ENCODE measurements at regions not wholly inside any gene's neighbourhood (a gene's known extent, or its start where the extent isn't known, plus 50 kb on each side); places are given as distances from the start of the nearest gene placed in this dataset.

GRCh38 chr12:107525719-107526554 is 159.7 kb upstream of the PWP1 start:
- Histone ChIP-seq H4K20me1 (replicated peaks in 1 of 2; ENCODE audit: control insufficient read depth in 1 of 2, insufficient read depth in 2 of 2, low read length in 2 of 2) (peaks cover 0 to 7% of the 10 kb centered on the region in 2 experiments), H3K4me2 (ENCODE audit: insufficient read depth in 1 of 2, low read depth in 2 of 2, low read length in 2 of 2) (no peak overlapping the region), H4K8ac (ENCODE audit: extremely low read depth, insufficient read depth, low read length) (no peak overlapping the region), H3K36me3 (ENCODE audit: control insufficient read depth in 2 of 4, insufficient read depth in 4 of 4, low read length in 3 of 4) (no peaks in the 10 kb centered on the region; a peak in 1 of 8 replicates), H3K27me3 (replicated peaks in 1 of 4; ENCODE audit: control insufficient read depth in 3 of 4, extremely low read depth in 1 of 4, insufficient read depth in 3 of 4, low read length in 3 of 4) (no peaks in the 10 kb centered on the region), H2BK12ac (ENCODE audit: low read depth, low read length) (no peak overlapping the region), H3K14ac (ENCODE audit: insufficient read length) (no peak overlapping the region), H2AK5ac (ENCODE audit: low read depth, low read length) (no peak overlapping the region), H3K23me2 (ENCODE audit: low read depth, low read length) (peaks cover 7% of the 10 kb centered on the region; the same call in 1 of the 2 replicates), H2BK15ac (ENCODE audit: low read length) (no peak overlapping the region), H2AFZ (ENCODE audit: low read length) (no peak overlapping the region), H4K5ac (ENCODE audit: insufficient read length, low read depth, low read length) (no peak overlapping the region), H3K18ac (ENCODE audit: extremely low read depth, low read length) (no peak overlapping the region), H4K91ac (replicated peaks; ENCODE audit: insufficient read length, low read length) (no peak overlapping the region), H2BK120ac (replicated peaks; ENCODE audit: low read depth, low read length) (no peak overlapping the region), H3K4ac (replicated peaks; ENCODE audit: insufficient read length, low read depth, low read length) (no peak overlapping the region), H3K4me1 (replicated peaks in 1 of 4; ENCODE audit: control insufficient read depth in 3 of 4, insufficient read depth in 4 of 4, low read length in 3 of 4) (no peaks in the 10 kb centered on the region), H3K23ac (ENCODE audit: insufficient read length) (no peak overlapping the region), H3K27ac (ENCODE audit: low read depth, low read length) (no peak overlapping the region), H3K4me3 (ENCODE audit: extremely low read depth in 1 of 4, insufficient read depth in 2 of 4, low read depth in 3 of 4, low read length in 4 of 4) (no peak overlapping the region), H3K79me2 (ENCODE audit: control insufficient read depth in 1 of 2, insufficient read depth in 2 of 2, low read length in 2 of 2) (no peaks in the 10 kb centered on the region; a peak in 1 of 4 replicates), H3K9me3 (ENCODE audit: insufficient read depth in 2 of 2, low read depth in 1 of 2, low read length in 1 of 2) (peaks cover 0 to 6% of the 10 kb centered on the region in 2 experiments; a peak in 2 of 4 replicates), H2BK5ac (ENCODE audit: low read depth, low read length) (no peak overlapping the region), H2BK20ac (ENCODE audit: low read length) (no peak overlapping the region), H3K9ac (replicated peaks in 1 of 4; ENCODE audit: extremely low read depth in 1 of 4, low read depth in 3 of 4, low read length in 3 of 4) (no peak overlapping the region), H3K79me1 (ENCODE audit: low read depth, low read length) (no peaks in the 10 kb centered on the region; the same call in 1 of the 2 replicates), H3K56ac (replicated peaks; ENCODE audit: insufficient read length, low read depth, low read length) (no peak overlapping the region)
- WGBS, 2 experiments (ENCODE audit: extremely low coverage in 1 of 2, insufficient coverage in 1 of 2, insufficient read length in 1 of 2, insufficient replicate concordance in 2 of 2, low coverage in 1 of 2, low lambda C conversion rate in 2 of 2, missing lambda C conversion rate in 1 of 2): 96% methylated on average over 8 of the region's 8 CpGs; no CpG with 5 or more reads in 1 of the 2 experiments
- CTCF ChIA-PET (ENCODE audit: partially characterized antibody): interaction anchor here (0.9 to 2.2 kb wide), 10 partner anchors 33 to 400 kb away, joined by 3 to 9 read pairs (median 4); no protein-coding TSS in a partner anchor
- POLR2A ChIA-PET (ENCODE audit: partially characterized antibody): no interaction called here
- FAIRE-seq: no peak
- no peak for TF ChIP-seq SP2 (IDR thresholded peaks at IDR 0.05; ENCODE audit: low read length)
- no peak for DNase-seq (ENCODE audit: low read depth in 1 of 2, low spot score in 2 of 2)

Measured in H1 (cell line).